Natural killer cell (primary cell): ENCODE measurements at regions not wholly inside any gene's neighbourhood (a gene's known extent, or its start where the extent isn't known, plus 50 kb on each side); places are given as distances from the start of the nearest gene placed in this dataset.
A peak's percentile ranks its signal among the peaks of the same experiment; 100 is the strongest.
"Not testable (repeated sequence)": the region's sequence is repeated elsewhere in the genome, so short reads cannot be mapped to it uniquely, and the experiment has no call there.

Source experiments
- ATAC-seq, 3 donors: fragments of 150-1000 bp in 2 of 3; fragments of 200-7000 bp in 1 of 3; cut with Tn5 transposase; 1 replicate in 1 of 3; 2 replicates in 2 of 3; pipeline ENCODE4 v1.10.0; 2021; ENCODE audit warnings: mild to moderate bottlenecking in 2 of 3, moderate library complexity in 2 of 3
- DNase-seq, 2 donors: peaks; one replicate each; pipeline versions ENCODE4 v3.0.0 to v3.0.0-alpha.2; 2013 to 2021; ENCODE audit warnings: mixed read lengths in 1 of 2
- H3K27ac ChIP-seq: one replicate; pipeline ENCODE4 v1.5.1; 2013; ENCODE audit warnings: mild to moderate bottlenecking, low read length
- H3K27me3 ChIP-seq: one replicate; pipeline ENCODE4 v1.6.1; 2013; ENCODE audit warnings: low read length; ENCODE audit not compliant: control insufficient read depth, insufficient read depth
- H3K36me3 ChIP-seq: one replicate; pipeline ENCODE4 v1.6.1; 2013; ENCODE audit warnings: low read length; ENCODE audit not compliant: control insufficient read depth, insufficient read depth
- H3K4me1 ChIP-seq: one replicate; pipeline ENCODE4 v1.6.1; 2013; ENCODE audit warnings: low read length; ENCODE audit not compliant: control insufficient read depth, insufficient read depth
- H3K4me3 ChIP-seq: one replicate; pipeline ENCODE4 v1.5.1; 2013; ENCODE audit warnings: low read length
- H3K9me3 ChIP-seq: one replicate; pipeline ENCODE4 v1.6.1; 2013; ENCODE audit warnings: low read length; ENCODE audit not compliant: control insufficient read depth, insufficient read depth
- H3K27ac Mint-ChIP-seq, 2 donors: one replicate each; pipeline ENCODE4 v1.8.0; 2022; ENCODE audit warnings: mild to moderate bottlenecking in 2 of 2, mixed read lengths in 2 of 2, moderate library complexity in 1 of 2
- H3K27me3 Mint-ChIP-seq, 2 donors: one replicate each; pipeline ENCODE4 v1.8.0; 2022; ENCODE audit warnings: low read depth in 2 of 2, mixed read lengths in 2 of 2
- H3K36me3 Mint-ChIP-seq: one replicate; pipeline ENCODE4 v1.8.0; 2022; ENCODE audit warnings: mixed read lengths
- H3K4me1 Mint-ChIP-seq, 2 donors: one replicate each; pipeline ENCODE4 v1.8.0; 2022; ENCODE audit warnings: mixed read lengths in 2 of 2
- H3K4me3 Mint-ChIP-seq: one replicate; pipeline ENCODE4 v1.8.0; 2022; ENCODE audit warnings: mild to moderate bottlenecking, moderate library complexity, mixed read lengths
- H3K9me3 Mint-ChIP-seq, 2 donors: one replicate each; pipeline ENCODE4 v1.8.0; 2022; ENCODE audit warnings: mixed read lengths in 2 of 2
- CTCF ChIP-seq: fragments of 200-600 bp; IDR thresholded peaks from one replicate; pipeline ENCODE4 v1.8.0; 2022; ENCODE audit warnings: antibody characterized with exemption
- WGBS: methylation state at CpG from one replicate; pipeline ENCODE4 v1.1.7; 2013; ENCODE audit warnings: missing lambda C conversion rate; ENCODE audit not compliant: insufficient coverage; 5-methylcytosine and 5-hydroxymethylcytosine counted together
- intact Hi-C: fragments of 100-400 bp; cut with micrococcal nuclease; formaldehyde crosslinking; loops from one replicate; pipeline ENCODE4 v1.14.2; 2022

GRCh38 chr7:16268821-16269768 is 152.2 kb downstream of the CRPPA start:
- WGBS: 52% methylated on average over 8 of the region's 12 CpGs
- ATAC-seq: peak in 1 of 3 donors; percentile 83

GRCh38 chr7:16267953-16268820 is 153.2 kb downstream of the CRPPA start:
- peaks cover 0 to 3% of the 10 kb centered on the region in 2 donors for H3K27me3 Mint-ChIP-seq
- H3K9me3 Mint-ChIP-seq: no peaks in the 10 kb centered on the region
- no peaks in the 10 kb centered on the region for H3K27me3 ChIP-seq
- H3K4me3 ChIP-seq: no peak overlapping the region
- H3K27ac Mint-ChIP-seq: no peak overlapping the region
- intact Hi-C loops: no loop called here
- TF ChIP-seq CTCF: no peak
- no peaks in the 10 kb centered on the region for H3K36me3 ChIP-seq
- H3K36me3 Mint-ChIP-seq: no peaks in the 10 kb centered on the region
- H3K4me1 Mint-ChIP-seq: peaks cover 0 to 7% of the 10 kb centered on the region in 2 donors
- no peak for DNase-seq
- H3K27ac ChIP-seq: no peak overlapping the region
- no peaks in the 10 kb centered on the region for H3K4me1 ChIP-seq
- H3K4me3 Mint-ChIP-seq: no peak overlapping the region
- WGBS: 95% methylated on average over 2 of the region's 5 CpGs
- no peaks in the 10 kb centered on the region for H3K9me3 ChIP-seq
- no peak for ATAC-seq

More at GRCh38 chr7:16268821-16269768, 152.2 kb downstream of the CRPPA start:
- no peaks in the 10 kb centered on the region for H3K36me3 Mint-ChIP-seq
- no peak overlapping the region for H3K27ac ChIP-seq
- no peaks in the 10 kb centered on the region for H3K9me3 Mint-ChIP-seq
- H3K4me1 Mint-ChIP-seq: peaks cover 0 to 7% of the 10 kb centered on the region in 2 donors
- no peak for DNase-seq
- no peak overlapping the region for H3K4me3 ChIP-seq
- H3K27me3 Mint-ChIP-seq: peaks cover 0 to 3% of the 10 kb centered on the region in 2 donors
- H3K9me3 ChIP-seq: no peaks in the 10 kb centered on the region
- H3K4me3 Mint-ChIP-seq: no peak overlapping the region
- H3K4me1 ChIP-seq: no peaks in the 10 kb centered on the region
- intact Hi-C loops: no loop called here
- no peaks in the 10 kb centered on the region for H3K36me3 ChIP-seq
- TF ChIP-seq CTCF: no peak
- H3K27me3 ChIP-seq: no peaks in the 10 kb centered on the region
- H3K27ac Mint-ChIP-seq: no peak overlapping the region

- no CpG with 5 or more reads among the region's 1 CpG for WGBS
- no peaks in the 10 kb centered on the region for H3K9me3 ChIP-seq
- H3K4me3 ChIP-seq: no peak overlapping the region
- DNase-seq (no peak), ATAC-seq (no peak)
- H3K27ac ChIP-seq: no peak overlapping the region
- H3K27me3 ChIP-seq: no peaks in the 10 kb centered on the region
- Mint-ChIP-seq H3K4me1 (peaks cover 0 to 7% of the 10 kb centered on the region in 2 donors), H3K36me3 (no peaks in the 10 kb centered on the region), H3K27ac (no peak overlapping the region), H3K4me3 (no peak overlapping the region), H3K27me3 (peaks cover 0 to 6% of the 10 kb centered on the region in 2 donors), H3K9me3 (peaks cover 0 to 3% of the 10 kb centered on the region in 2 donors)
- intact Hi-C loops: no loop called here
- H3K36me3 ChIP-seq: no peaks in the 10 kb centered on the region
- H3K4me1 ChIP-seq: no peaks in the 10 kb centered on the region
- no peak for TF ChIP-seq CTCF
These were observed 154.5 kb downstream of the CRPPA start for GRCh38 chr7:16266877-16267276.

- H3K4me1 Mint-ChIP-seq, ATAC-seq, H3K4me3 Mint-ChIP-seq, H3K27me3 Mint-ChIP-seq, H3K27ac Mint-ChIP-seq, DNase-seq, H3K4me3 ChIP-seq, H3K36me3 Mint-ChIP-seq, H3K9me3 Mint-ChIP-seq, H3K9me3 ChIP-seq, H3K27me3 ChIP-seq, H3K27ac ChIP-seq, intact Hi-C loops, H3K36me3 ChIP-seq, H3K4me1 ChIP-seq: not testable (repeated sequence)
- WGBS: 91% methylated on average over 8 of the region's 9 CpGs
These were observed 154.9 kb downstream of the CRPPA start for GRCh38 chr7:16266470-16266869.
